Activated CD4-positive, alpha-beta T cell treated with anti-CD3 and anti-CD28 coated beads, Interleukin-2, amount 10 ng/mL, durations not matched to agents 7 days and 5 days (primary cell): ENCODE measurements at regions not wholly inside any gene's neighbourhood (a gene's known extent, or its start where the extent isn't known, plus 50 kb on each side); places are given as distances from the start of the nearest gene placed in this dataset.
"Not testable (repeated sequence)": the region's sequence is repeated elsewhere in the genome, so short reads cannot be mapped to it uniquely, and the experiment has no call there.

Source experiments
- CTCF ChIA-PET: fragments of 350-600 bp; sonication (Branson Sonifier 250); formaldehyde crosslinking; loops from one replicate; lab custom pipeline; 2021; ENCODE audit warnings: antibody characterized with exemption; lab: Charles Lee
- POLR2A ChIA-PET: fragments of 350-600 bp; sonication (Branson Sonifier 250); formaldehyde crosslinking; loops from one replicate; lab custom pipeline; 2021; ENCODE audit warnings: antibody characterized with exemption; lab: Charles Lee
- DNase-seq: peaks from one replicate; pipeline ENCODE4 v3.0.0-alpha.2; 2020
- H3K27ac Mint-ChIP-seq: one replicate; pipeline ENCODE4 v1.8.0; 2021; ENCODE audit warnings: mild to moderate bottlenecking, moderate library complexity, mixed read lengths
- H3K27me3 Mint-ChIP-seq: one replicate; pipeline ENCODE4 v1.8.0; 2021; ENCODE audit warnings: mixed read lengths
- H3K36me3 Mint-ChIP-seq: one replicate; pipeline ENCODE4 v1.8.0; 2021; ENCODE audit warnings: low read depth, mixed read lengths
- H3K4me1 Mint-ChIP-seq: one replicate; pipeline ENCODE4 v1.8.0; 2021; ENCODE audit warnings: mixed read lengths
- H3K4me3 Mint-ChIP-seq: one replicate; pipeline ENCODE4 v1.8.0; 2021; ENCODE audit warnings: mild to moderate bottlenecking, moderate library complexity, mixed read lengths
- H3K9me3 Mint-ChIP-seq: one replicate; pipeline ENCODE4 v1.8.0; 2021; ENCODE audit warnings: mixed read lengths

DNA sequence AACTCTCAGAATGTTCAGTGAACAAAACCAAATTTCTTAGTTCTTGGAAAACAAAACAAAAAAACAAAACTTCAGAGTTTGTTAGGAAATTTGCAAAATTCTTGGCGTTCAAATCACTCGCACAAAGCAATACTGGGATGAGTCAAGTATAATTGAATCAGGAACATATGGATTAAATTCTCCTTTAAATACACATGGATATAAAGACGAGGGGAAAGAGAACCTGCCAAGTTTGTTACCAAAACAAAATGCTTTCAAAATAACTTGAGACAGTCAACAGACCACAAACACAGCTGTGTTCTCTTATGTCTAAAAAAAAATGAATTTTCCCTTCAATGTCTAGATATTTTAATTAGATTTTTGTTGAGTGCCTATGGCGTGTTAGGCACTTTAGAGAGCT, 93.5 kb upstream of the MPP7 start:
- no peak overlapping the region for H3K27ac Mint-ChIP-seq

DNA sequence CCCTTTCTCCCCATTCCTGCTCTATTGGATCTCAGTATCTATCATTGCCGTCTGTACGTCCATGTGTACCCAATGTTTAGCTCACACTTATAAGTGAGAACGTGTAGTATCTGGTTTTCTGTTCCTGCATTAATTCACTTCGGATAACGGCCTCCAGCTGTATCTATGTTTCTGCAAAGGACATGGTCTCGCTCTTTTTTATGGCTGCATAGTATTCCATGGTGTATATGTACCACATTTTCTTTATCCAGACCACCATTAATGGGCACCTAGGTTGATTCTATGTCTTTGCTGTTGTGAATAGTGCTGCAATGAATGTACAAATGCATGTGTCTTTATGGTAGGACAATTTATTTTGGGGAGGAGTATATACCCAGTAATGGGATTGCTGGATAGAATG, 94.4 kb upstream of the MPP7 start:
- H3K36me3 Mint-ChIP-seq = no peaks in the 10 kb centered on the region
- H3K4me1 Mint-ChIP-seq = peaks cover 4% of the 10 kb centered on the region
- no peak overlapping the region for H3K27ac Mint-ChIP-seq
- ChIA-PET POLR2A (no interaction called here), CTCF (interaction anchor here (1.0 kb wide), 1 partner anchor 28 kb away, joined by 3 read pairs; no protein-coding TSS in a partner anchor)
- DNase-seq = no peak
- peaks cover 5% of the 10 kb centered on the region for H3K27me3 Mint-ChIP-seq
- no peaks in the 10 kb centered on the region for H3K9me3 Mint-ChIP-seq
- no peak overlapping the region for H3K4me3 Mint-ChIP-seq

More for the DNA sequence above, 93.5 kb upstream of the MPP7 start:
- no peak for DNase-seq
- CTCF ChIA-PET = no interaction called here
- Mint-ChIP-seq H3K36me3 (no peaks in the 10 kb centered on the region), H3K9me3 (no peaks in the 10 kb centered on the region), H3K4me1 (peaks cover 4% of the 10 kb centered on the region), H3K4me3 (no peak overlapping the region), H3K27me3 (peaks cover 5% of the 10 kb centered on the region)
- POLR2A ChIA-PET = no interaction called here

GRCh38 chr10:28400176-28400575, 97.3 kb upstream of the MPP7 start:
- Mint-ChIP-seq H3K9me3 (no peaks in the 10 kb centered on the region), H3K36me3 (no peaks in the 10 kb centered on the region), H3K27me3 (peaks cover 3% of the 10 kb centered on the region), H3K4me3 (no peak overlapping the region), H3K27ac (no peak overlapping the region), H3K4me1 (no peaks in the 10 kb centered on the region)
- ChIA-PET CTCF (no interaction called here), POLR2A (no interaction called here)
- DNase-seq = no peak

DNA sequence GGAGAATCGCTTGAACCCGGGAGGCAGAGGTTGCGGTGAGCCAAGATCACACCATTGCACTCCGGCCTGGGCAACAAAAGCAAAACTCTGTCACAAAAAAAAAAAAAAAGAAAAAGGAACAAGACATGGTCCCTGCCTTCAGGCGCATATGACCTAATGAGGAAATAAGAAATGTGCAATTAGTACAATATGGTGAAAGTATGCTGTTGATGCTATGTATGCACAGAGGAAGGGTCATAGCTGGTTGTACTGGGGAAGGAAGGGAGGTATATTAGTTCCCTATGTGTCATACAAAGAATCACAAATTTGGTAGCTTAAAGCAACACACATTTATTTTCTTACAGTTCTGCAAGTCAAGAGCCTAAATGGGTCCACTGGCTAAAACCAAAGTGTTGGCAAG, 97.8 kb upstream of the MPP7 start:
- Mint-ChIP-seq H3K36me3 (no peaks in the 10 kb centered on the region), H3K4me1 (no peaks in the 10 kb centered on the region), H3K9me3 (no peaks in the 10 kb centered on the region), H3K27me3 (no peaks in the 10 kb centered on the region), H3K27ac (no peak overlapping the region), H3K4me3 (no peak overlapping the region)
- POLR2A ChIA-PET = no interaction called here
- CTCF ChIA-PET = interaction anchor here (0.6 kb wide), 1 partner anchor 9 kb away, joined by 3 read pairs; no protein-coding TSS in a partner anchor
- DNase-seq = no peak

DNA sequence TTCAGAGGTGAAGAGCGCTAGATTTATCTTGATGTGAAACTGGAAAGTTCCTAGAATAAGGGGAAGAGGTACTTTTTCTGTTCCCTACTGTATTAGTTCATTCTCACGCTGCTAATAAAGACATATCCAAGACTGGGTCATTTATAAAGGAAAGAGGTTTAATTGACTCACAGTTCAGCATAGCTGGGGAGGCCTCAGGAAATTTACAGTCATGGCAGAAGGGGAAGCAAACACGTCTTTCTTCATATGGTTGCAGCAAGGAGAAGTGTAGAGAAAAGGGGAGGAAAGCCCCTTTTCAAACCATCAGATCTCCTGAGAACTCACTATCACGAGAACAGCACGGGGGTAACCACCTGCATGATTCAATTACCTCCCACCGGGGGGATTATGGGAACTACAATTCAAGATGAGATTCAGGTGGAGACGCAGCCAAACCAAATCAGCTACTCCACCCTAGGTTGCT, 99.8 kb upstream of the MPP7 start:
- H3K36me3 Mint-ChIP-seq, H3K4me3 Mint-ChIP-seq, DNase-seq, H3K4me1 Mint-ChIP-seq, H3K27me3 Mint-ChIP-seq, H3K9me3 Mint-ChIP-seq, POLR2A ChIA-PET, H3K27ac Mint-ChIP-seq: not testable (repeated sequence)
- CTCF ChIA-PET = interaction anchor here (1.4 kb wide), 1 partner anchor 9 kb away, joined by 4 read pairs; no protein-coding TSS in a partner anchor

- DNase-seq = no peak
- Mint-ChIP-seq H3K9me3 (no peaks in the 10 kb centered on the region), H3K4me1 (no peaks in the 10 kb centered on the region), H3K27me3 (no peaks in the 10 kb centered on the region), H3K27ac (no peak overlapping the region), H3K36me3 (no peaks in the 10 kb centered on the region), H3K4me3 (no peak overlapping the region)
- POLR2A ChIA-PET = no interaction called here
- CTCF ChIA-PET = interaction anchor here (1.4 kb wide), 1 partner anchor 10 kb away, joined by 4 read pairs; no protein-coding TSS in a partner anchor
These were observed 100.2 kb upstream of the MPP7 start for GRCh38 chr10:28403090-28403489.

DNA sequence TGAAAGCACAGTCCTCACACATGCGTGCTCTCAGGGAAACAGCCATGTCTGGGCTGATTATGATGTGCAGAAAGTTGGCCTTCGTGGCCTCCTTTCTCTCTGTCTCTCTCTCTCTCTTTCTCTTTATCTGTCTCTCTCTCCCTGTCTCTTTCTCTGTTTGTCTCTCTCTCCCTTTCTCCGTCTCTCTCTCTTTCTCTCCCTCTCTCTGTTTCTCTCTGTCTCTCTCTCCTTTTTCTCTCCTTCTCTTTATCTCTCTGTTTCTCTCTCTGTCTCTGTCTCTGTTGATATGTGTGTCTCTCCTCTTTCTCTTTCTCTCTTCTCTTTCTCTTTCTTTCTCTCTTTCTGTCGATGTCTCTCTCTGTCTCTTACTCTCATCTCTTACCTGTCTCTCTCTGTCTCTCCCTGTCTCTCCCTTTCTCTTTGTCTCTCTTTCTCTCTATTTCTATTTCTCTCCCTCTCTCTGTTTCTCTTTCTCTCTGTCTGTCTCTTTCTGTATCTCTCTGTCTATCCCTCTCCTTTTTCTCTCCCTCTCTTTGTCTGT, 105.4 kb upstream of the MPP7 start:
- H3K27me3 Mint-ChIP-seq = peaks cover 7% of the 10 kb centered on the region
- H3K27ac Mint-ChIP-seq = no peak overlapping the region
- H3K4me3 Mint-ChIP-seq = no peak overlapping the region
- peaks cover 3% of the 10 kb centered on the region for H3K9me3 Mint-ChIP-seq
- H3K36me3 Mint-ChIP-seq = no peaks in the 10 kb centered on the region
- DNase-seq = no peak
- peaks cover 11% of the 10 kb centered on the region for H3K4me1 Mint-ChIP-seq
- ChIA-PET POLR2A (no interaction called here), CTCF (no interaction called here)

DNA sequence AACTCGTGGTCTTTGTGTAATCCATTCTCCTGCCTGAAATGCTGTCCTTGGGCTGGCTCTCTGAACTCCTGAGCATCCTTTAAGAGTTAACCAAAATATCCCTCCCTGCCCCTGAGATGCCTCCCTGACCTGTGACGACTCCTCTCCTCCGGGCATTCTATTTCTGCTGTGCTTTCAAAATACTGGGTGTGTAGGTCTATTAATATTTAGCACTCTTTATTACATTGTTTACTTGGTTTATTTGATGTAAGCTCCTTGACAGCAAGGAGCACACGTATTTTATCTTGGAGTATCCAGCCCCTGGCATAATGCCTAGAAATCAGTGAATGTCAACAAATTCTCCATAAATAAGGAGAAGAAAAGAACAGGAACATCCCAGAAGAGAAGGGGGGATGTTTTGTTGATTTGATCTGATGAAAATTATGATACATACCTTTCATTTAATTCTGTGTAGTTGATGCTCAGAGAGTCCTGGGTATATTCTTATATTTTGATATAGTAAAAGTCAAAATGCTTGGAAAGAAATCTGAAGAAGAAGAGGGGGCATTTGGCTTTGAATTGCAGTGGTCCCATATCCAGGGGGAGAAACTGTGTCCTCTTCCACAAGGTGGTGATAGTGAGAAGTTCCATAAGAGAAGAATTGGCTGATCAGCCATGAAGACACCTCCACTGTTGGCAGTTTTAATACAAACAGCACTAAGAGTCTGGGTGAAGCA, 107.7 kb upstream of the MPP7 start:
- Mint-ChIP-seq H3K27ac (no peak overlapping the region), H3K4me3 (no peak overlapping the region), H3K36me3 (no peaks in the 10 kb centered on the region), H3K4me1 (peaks cover 11% of the 10 kb centered on the region), H3K27me3 (peaks cover 7% of the 10 kb centered on the region), H3K9me3 (peaks cover 3% of the 10 kb centered on the region)
- ChIA-PET POLR2A (no interaction called here), CTCF (interaction anchor here (0.9 to 1.5 kb wide), 2 partner anchors 17 to 164 kb away, joined by 3 read pairs; no protein-coding TSS in a partner anchor)
- no peak for DNase-seq

- peaks cover 3% of the 10 kb centered on the region for H3K9me3 Mint-ChIP-seq
- peaks cover 7% of the 10 kb centered on the region for H3K27me3 Mint-ChIP-seq
- POLR2A ChIA-PET = no interaction called here
- H3K4me1 Mint-ChIP-seq = peaks cover 11% of the 10 kb centered on the region
- H3K36me3 Mint-ChIP-seq = no peaks in the 10 kb centered on the region
- CTCF ChIA-PET = interaction anchor here (0.6 to 1.5 kb wide), 2 partner anchors 18 to 755 kb away, joined by 3 to 4 read pairs; no protein-coding TSS in a partner anchor
- no peak overlapping the region for H3K4me3 Mint-ChIP-seq
- no peak overlapping the region for H3K27ac Mint-ChIP-seq
- DNase-seq = no peak
These were observed 108.2 kb upstream of the MPP7 start for GRCh38 chr10:28411136-28411460.

DNA sequence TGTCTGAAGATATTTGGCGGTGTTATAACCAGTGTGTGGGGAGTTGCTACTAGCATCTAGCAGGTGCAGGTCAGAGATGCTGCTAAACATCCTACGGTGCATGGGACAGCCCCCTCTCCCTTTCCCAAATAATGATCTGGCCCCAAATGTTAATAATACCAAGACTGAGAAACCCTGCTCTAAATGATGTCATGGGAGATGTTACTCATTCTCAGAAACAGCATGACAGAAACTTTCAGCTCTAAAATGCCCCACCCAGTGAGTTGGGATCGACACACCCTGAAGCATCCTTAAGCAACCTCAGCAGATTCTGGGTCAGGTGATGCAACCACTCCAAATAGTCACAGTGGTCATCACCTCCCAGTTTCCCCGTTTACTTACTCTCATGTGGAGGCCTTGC, 108.8 kb upstream of the MPP7 start:
- ChIA-PET POLR2A (no interaction called here), CTCF (interaction anchor here (0.6 to 1.5 kb wide), 2 partner anchors 18 to 756 kb away, joined by 3 to 4 read pairs; no protein-coding TSS in a partner anchor)
- Mint-ChIP-seq H3K9me3 (peaks cover 3% of the 10 kb centered on the region), H3K27me3 (peaks cover 7% of the 10 kb centered on the region), H3K27ac (no peak overlapping the region), H3K4me1 (peaks cover 11% of the 10 kb centered on the region), H3K4me3 (no peak overlapping the region), H3K36me3 (no peaks in the 10 kb centered on the region)
- DNase-seq = peak; percentile 18

DNA sequence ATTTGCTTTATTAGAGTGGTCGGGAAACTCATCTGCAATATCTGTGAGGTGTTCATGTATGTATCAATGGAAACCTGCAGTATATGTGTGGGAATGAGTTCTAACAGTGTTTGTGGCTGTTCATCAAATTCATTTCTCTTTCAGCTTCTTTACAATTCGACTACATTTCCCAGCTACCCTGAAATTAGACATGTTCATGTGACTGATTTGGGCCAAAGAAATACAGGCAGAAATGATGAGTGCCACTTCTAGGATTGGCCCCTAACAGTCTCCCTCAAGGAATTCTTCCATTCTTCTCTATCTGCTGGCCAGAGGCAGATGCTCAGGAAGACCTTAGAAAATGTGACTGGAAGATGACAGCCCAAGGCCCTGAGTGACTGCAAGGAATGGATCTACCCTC, 114.8 kb upstream of the WAC start:
- no peak for DNase-seq
- no peak overlapping the region for H3K27ac Mint-ChIP-seq
- H3K27me3 Mint-ChIP-seq = peaks cover 13% of the 10 kb centered on the region
- ChIA-PET POLR2A (no interaction called here), CTCF (no interaction called here)
- H3K4me3 Mint-ChIP-seq = no peak overlapping the region
- H3K4me1 Mint-ChIP-seq = no peaks in the 10 kb centered on the region
- H3K9me3 Mint-ChIP-seq = no peaks in the 10 kb centered on the region
- H3K36me3 Mint-ChIP-seq = no peaks in the 10 kb centered on the region

- no peaks in the 10 kb centered on the region for H3K27me3 Mint-ChIP-seq
- H3K36me3 Mint-ChIP-seq = no peaks in the 10 kb centered on the region
- H3K27ac Mint-ChIP-seq = no peak overlapping the region
- no peak for DNase-seq
- ChIA-PET CTCF (interaction anchor here (0.6 to 1.1 kb wide), 2 partner anchors 28 to 40 kb away, joined by 3 read pairs; no protein-coding TSS in a partner anchor), POLR2A (no interaction called here)
- H3K9me3 Mint-ChIP-seq = no peaks in the 10 kb centered on the region
- no peak overlapping the region for H3K4me3 Mint-ChIP-seq
- H3K4me1 Mint-ChIP-seq = peaks cover 6% of the 10 kb centered on the region
These were observed 107.5 kb upstream of the WAC start for GRCh38 chr10:28425422-28425821.

- no peaks in the 10 kb centered on the region for H3K27me3 Mint-ChIP-seq
- POLR2A ChIA-PET = no interaction called here
- no peak overlapping the region for H3K27ac Mint-ChIP-seq
- CTCF ChIA-PET = interaction anchor here (1.2 kb wide), 1 partner anchor 12 kb away, joined by 3 read pairs; no protein-coding TSS in a partner anchor
- H3K36me3 Mint-ChIP-seq = no peaks in the 10 kb centered on the region
- no peak for DNase-seq
- H3K9me3 Mint-ChIP-seq = no peaks in the 10 kb centered on the region
- no peak overlapping the region for H3K4me3 Mint-ChIP-seq
- H3K4me1 Mint-ChIP-seq = peaks cover 7% of the 10 kb centered on the region
These were observed 106.3 kb upstream of the WAC start for GRCh38 chr10:28426392-28427159.
